HepG2 (cell line): ENCODE measurements at regions not wholly inside any gene's neighbourhood (a gene's known extent, or its start where the extent isn't known, plus 50 kb on each side); places are given as distances from the start of the nearest gene placed in this dataset.

Source experiments
- BCL6 ChIP-seq: IDR thresholded peaks from 2 replicates; pipeline ENCODE4 v1.6.1; 2016; ENCODE audit warnings: missing genetic modification reagents, missing compliant biosample characterization
- EEA1 ChIP-seq: sonication (generic); formaldehyde crosslinking; IDR thresholded peaks from 2 replicates; pipeline ENCODE4 v1.5.1; 2020; ENCODE audit warnings: mild to moderate bottlenecking, missing genetic modification reagents, borderline replicate concordance
- FOXA3 ChIP-seq: IDR thresholded peaks from 2 replicates; pipeline ENCODE4 v1.6.1; 2016; ENCODE audit warnings: missing genetic modification reagents, missing compliant biosample characterization
- MAFG ChIP-seq: sonication (generic); formaldehyde crosslinking; IDR thresholded peaks from 2 replicates; pipeline ENCODE4 v1.5.1; 2020; ENCODE audit warnings: mild to moderate bottlenecking, missing genetic modification reagents
- MTA1 ChIP-seq: sonication (generic); formaldehyde crosslinking; IDR thresholded peaks from 2 replicates; pipeline ENCODE4 v1.4.0; 2020; ENCODE audit warnings: missing genetic modification reagents, mild to moderate bottlenecking, borderline replicate concordance
- PHF8 ChIP-seq: sonication (generic); formaldehyde crosslinking; IDR thresholded peaks from 2 replicates; pipeline ENCODE4 v1.5.0; 2020; ENCODE audit warnings: missing genetic modification reagents
- RXRB ChIP-seq: IDR thresholded peaks from 2 replicates; pipeline ENCODE4 v1.6.1; 2016; ENCODE audit warnings: borderline replicate concordance, missing genetic modification reagents, missing compliant biosample characterization
- SP2 ChIP-seq: sonication (generic); formaldehyde crosslinking; IDR thresholded peaks from 2 replicates; pipeline ENCODE4 v1.5.1; 2020; ENCODE audit warnings: mild to moderate bottlenecking, missing genetic modification reagents
- ZFP37 ChIP-seq: sonication (generic); formaldehyde crosslinking; IDR thresholded peaks from 2 replicates; pipeline ENCODE4 v1.4.0; 2020; ENCODE audit warnings: missing genetic modification reagents, borderline replicate concordance
- ZNF33B ChIP-seq: sonication (generic); formaldehyde crosslinking; IDR thresholded peaks from 2 replicates; pipeline ENCODE4 v1.5.1; 2020; ENCODE audit warnings: mild to moderate bottlenecking, missing genetic modification reagents
- ZNF501 ChIP-seq: sonication (generic); formaldehyde crosslinking; IDR thresholded peaks from 2 replicates; pipeline ENCODE4 v1.5.1; 2020; ENCODE audit warnings: mild to moderate bottlenecking, moderate library complexity, missing genetic modification reagents
- ZNF746 ChIP-seq: sonication (generic); formaldehyde crosslinking; IDR thresholded peaks from 2 replicates; pipeline ENCODE4 v1.8.0; 2022; ENCODE audit warnings: mild to moderate bottlenecking, missing genetic modification reagents
- ZNF878 ChIP-seq: sonication (generic); formaldehyde crosslinking; IDR thresholded peaks from 2 replicates; pipeline ENCODE4 v1.8.1; 2023; ENCODE audit warnings: mild to moderate bottlenecking, missing genetic modification reagents, moderate library complexity
- ZSCAN31 ChIP-seq: sonication (generic); formaldehyde crosslinking; IDR thresholded peaks from 2 replicates; pipeline ENCODE4 v1.5.0; 2020; ENCODE audit warnings: low read depth, mild to moderate bottlenecking, missing genetic modification reagents
- TF ChIP-seq, protein P1 (sequence below): sonication (generic); formaldehyde crosslinking; conservative IDR thresholded peaks from 2 replicates; pipeline ENCODE4 v1.8.0; 2022; ENCODE audit warnings: mild to moderate bottlenecking, moderate library complexity, missing genetic modification reagents
- TF ChIP-seq, protein P2 (sequence below): sonication (generic); formaldehyde crosslinking; IDR thresholded peaks from 2 replicates; pipeline ENCODE4 v1.4.0; 2020; ENCODE audit warnings: missing genetic modification reagents
- TF ChIP-seq, protein P3 (sequence below): sonication (generic); formaldehyde crosslinking; IDR thresholded peaks from 2 replicates; pipeline ENCODE4 v1.4.0; 2020; ENCODE audit warnings: missing genetic modification reagents
- TF ChIP-seq, protein P4 (sequence below): sonication (generic); formaldehyde crosslinking; IDR thresholded peaks from 2 replicates; pipeline ENCODE4 v1.4.0; 2020; ENCODE audit warnings: missing genetic modification reagents, borderline replicate concordance

DNA sequence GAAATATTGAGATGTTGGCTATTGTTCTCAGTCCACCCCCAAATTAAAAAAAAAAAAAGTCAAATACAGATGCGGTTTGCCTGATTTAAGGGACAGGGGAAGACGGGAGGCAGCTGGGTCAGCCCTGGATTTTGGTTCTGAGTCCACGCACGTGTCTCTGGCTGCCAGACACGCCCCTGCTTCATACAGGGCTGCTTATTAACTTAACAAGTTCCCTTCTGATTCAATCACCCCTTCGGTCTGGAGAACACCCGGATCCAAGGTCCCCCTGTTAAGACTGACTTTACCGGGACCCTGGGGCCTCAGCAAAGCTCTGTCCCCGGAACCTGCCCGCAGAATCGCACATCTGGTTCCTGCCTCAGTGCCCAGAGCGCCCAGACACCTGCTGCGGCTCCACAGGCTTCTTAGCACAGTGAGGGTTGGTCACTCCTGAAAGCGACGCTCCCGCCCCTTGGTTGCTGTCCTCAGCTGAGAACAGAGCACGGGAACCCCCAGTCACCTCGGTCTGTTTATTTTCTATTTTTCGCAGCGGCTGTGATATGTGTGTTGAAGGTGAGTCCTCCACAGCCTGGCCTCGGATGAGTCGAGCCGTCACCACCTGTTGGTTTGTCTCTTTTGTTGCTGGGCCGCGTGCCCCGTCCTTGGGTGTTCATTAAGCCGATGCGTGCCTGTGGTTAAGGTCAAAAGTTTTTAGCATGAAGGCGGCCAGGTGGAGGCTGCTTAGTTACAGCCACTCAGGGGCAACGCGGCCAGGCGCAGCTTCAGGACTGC is 57.2 kb downstream of the RTP5 start (continued):
- TF ChIP-seq, protein P1, sequence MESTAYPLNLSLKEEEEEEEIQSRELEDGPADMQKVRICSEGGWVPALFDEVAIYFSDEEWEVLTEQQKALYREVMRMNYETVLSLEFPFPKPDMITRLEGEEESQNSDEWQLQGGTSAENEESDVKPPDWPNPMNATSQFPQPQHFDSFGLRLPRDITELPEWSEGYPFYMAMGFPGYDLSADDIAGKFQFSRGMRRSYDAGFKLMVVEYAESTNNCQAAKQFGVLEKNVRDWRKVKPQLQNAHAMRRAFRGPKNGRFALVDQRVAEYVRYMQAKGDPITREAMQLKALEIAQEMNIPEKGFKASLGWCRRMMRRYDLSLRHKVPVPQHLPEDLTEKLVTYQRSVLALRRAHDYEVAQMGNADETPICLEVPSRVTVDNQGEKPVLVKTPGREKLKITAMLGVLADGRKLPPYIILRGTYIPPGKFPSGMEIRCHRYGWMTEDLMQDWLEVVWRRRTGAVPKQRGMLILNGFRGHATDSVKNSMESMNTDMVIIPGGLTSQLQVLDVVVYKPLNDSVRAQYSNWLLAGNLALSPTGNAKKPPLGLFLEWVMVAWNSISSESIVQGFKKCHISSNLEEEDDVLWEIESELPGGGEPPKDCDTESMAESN (CRISPR knock-in tag) = 0 out of 2 replicates have a peak, but pooled peaks have one; percentile 41
- TF ChIP-seq ZNF33B (CRISPR knock-in tag) (0 out of 2 replicates have a peak, but pooled peaks have one; percentile 47), FOXA3 (CRISPR knock-in tag) (peak; percentile 7; the same call in 1 of the 2 replicates), ZNF878 (CRISPR knock-in tag) (0 out of 2 replicates have a peak, but pooled peaks have one; percentile 62), RXRB (CRISPR knock-in tag) (peak; percentile 66; the same call in 1 of the 2 replicates), SP2 (CRISPR knock-in tag) (0 out of 2 replicates have a peak, but pooled peaks have one; percentile 23), ZNF501 (CRISPR knock-in tag) (peak; percentile 92), PHF8 (CRISPR knock-in tag) (0 out of 2 replicates have a peak, but pooled peaks have one; percentile 26), ZSCAN31 (CRISPR knock-in tag) (no peak), ZNF746 (CRISPR knock-in tag) (no peak), ZFP37 (CRISPR knock-in tag) (0 out of 2 replicates have a peak, but pooled peaks have one; percentile 34), MAFG (CRISPR knock-in tag) (0 out of 2 replicates have a peak, but pooled peaks have one; percentile 21), EEA1 (no peak), BCL6 (CRISPR knock-in tag) (peak; percentile 22; the same call in 1 of the 2 replicates), MTA1 (CRISPR knock-in tag) (peak; percentile 62; the same call in 1 of the 2 replicates)
- TF ChIP-seq, protein P2, sequence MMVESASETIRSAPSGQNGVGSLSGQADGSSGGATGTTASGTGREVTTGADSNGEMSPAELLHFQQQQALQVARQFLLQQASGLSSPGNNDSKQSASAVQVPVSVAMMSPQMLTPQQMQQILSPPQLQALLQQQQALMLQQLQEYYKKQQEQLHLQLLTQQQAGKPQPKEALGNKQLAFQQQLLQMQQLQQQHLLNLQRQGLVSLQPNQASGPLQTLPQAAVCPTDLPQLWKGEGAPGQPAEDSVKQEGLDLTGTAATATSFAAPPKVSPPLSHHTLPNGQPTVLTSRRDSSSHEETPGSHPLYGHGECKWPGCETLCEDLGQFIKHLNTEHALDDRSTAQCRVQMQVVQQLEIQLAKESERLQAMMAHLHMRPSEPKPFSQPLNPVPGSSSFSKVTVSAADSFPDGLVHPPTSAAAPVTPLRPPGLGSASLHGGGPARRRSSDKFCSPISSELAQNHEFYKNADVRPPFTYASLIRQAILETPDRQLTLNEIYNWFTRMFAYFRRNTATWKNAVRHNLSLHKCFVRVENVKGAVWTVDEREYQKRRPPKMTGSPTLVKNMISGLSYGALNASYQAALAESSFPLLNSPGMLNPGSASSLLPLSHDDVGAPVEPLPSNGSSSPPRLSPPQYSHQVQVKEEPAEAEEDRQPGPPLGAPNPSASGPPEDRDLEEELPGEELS (CRISPR knock-in tag) = peak; percentile 41; the same call in 1 of the 2 replicates
- TF ChIP-seq, protein P3, sequence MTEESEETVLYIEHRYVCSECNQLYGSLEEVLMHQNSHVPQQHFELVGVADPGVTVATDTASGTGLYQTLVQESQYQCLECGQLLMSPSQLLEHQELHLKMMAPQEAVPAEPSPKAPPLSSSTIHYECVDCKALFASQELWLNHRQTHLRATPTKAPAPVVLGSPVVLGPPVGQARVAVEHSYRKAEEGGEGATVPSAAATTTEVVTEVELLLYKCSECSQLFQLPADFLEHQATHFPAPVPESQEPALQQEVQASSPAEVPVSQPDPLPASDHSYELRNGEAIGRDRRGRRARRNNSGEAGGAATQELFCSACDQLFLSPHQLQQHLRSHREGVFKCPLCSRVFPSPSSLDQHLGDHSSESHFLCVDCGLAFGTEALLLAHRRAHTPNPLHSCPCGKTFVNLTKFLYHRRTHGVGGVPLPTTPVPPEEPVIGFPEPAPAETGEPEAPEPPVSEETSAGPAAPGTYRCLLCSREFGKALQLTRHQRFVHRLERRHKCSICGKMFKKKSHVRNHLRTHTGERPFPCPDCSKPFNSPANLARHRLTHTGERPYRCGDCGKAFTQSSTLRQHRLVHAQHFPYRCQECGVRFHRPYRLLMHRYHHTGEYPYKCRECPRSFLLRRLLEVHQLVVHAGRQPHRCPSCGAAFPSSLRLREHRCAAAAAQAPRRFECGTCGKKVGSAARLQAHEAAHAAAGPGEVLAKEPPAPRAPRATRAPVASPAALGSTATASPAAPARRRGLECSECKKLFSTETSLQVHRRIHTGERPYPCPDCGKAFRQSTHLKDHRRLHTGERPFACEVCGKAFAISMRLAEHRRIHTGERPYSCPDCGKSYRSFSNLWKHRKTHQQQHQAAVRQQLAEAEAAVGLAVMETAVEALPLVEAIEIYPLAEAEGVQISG = 0 out of 2 replicates have a peak, but pooled peaks have one; percentile 24
- TF ChIP-seq, protein P4, sequence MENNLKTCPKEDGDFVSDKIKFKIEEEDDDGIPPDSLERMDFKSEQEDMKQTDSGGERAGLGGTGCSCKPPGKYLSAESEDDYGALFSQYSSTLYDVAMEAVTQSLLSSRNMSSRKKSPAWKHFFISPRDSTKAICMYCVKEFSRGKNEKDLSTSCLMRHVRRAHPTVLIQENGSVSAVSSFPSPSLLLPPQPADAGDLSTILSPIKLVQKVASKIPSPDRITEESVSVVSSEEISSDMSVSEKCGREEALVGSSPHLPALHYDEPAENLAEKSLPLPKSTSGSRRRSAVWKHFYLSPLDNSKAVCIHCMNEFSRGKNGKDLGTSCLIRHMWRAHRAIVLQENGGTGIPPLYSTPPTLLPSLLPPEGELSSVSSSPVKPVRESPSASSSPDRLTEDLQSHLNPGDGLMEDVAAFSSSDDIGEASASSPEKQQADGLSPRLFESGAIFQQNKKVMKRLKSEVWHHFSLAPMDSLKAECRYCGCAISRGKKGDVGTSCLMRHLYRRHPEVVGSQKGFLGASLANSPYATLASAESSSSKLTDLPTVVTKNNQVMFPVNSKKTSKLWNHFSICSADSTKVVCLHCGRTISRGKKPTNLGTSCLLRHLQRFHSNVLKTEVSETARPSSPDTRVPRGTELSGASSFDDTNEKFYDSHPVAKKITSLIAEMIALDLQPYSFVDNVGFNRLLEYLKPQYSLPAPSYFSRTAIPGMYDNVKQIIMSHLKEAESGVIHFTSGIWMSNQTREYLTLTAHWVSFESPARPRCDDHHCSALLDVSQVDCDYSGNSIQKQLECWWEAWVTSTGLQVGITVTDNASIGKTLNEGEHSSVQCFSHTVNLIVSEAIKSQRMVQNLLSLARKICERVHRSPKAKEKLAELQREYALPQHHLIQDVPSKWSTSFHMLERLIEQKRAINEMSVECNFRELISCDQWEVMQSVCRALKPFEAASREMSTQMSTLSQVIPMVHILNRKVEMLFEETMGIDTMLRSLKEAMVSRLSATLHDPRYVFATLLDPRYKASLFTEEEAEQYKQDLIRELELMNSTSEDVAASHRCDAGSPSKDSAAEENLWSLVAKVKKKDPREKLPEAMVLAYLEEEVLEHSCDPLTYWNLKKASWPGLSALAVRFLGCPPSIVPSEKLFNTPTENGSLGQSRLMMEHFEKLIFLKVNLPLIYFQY (CRISPR knock-in tag) = 0 out of 2 replicates have a peak, but pooled peaks have one; percentile 24
